NB4 (cell line): ENCODE measurements at regions not wholly inside any gene's neighbourhood (a gene's known extent, or its start where the extent isn't known, plus 50 kb on each side); places are given as distances from the start of the nearest gene placed in this dataset.
A peak's percentile ranks its signal among the peaks of the same experiment; 100 is the strongest.
"Not testable (repeated sequence)": the region's sequence is repeated elsewhere in the genome, so short reads cannot be mapped to it uniquely, and the experiment has no call there.

ENCODE experiments used
- DNase-seq: peaks from one replicate; pipeline ENCODE4 v3.0.0; 2010; ENCODE audit warnings: low read depth
- H3K4me3 ChIP-seq: one replicate; pipeline ENCODE4 v1.5.1; 2011; ENCODE audit warnings: mild to moderate bottlenecking, low read depth, low read length, moderate library complexity
- CTCF ChIP-seq: IDR thresholded peaks from one replicate; pipeline ENCODE4 v1.5.1; 2012; ENCODE audit warnings: low read depth, low read length
- MAX ChIP-seq: IDR thresholded peaks from 2 replicates; pipeline ENCODE4 v1.6.1; 2011; ENCODE audit warnings: low read depth, low read length
- MYC ChIP-seq: IDR thresholded peaks from 2 replicates; pipeline ENCODE4 v1.6.1; 2011; ENCODE audit warnings: low read depth, low read length
- POLR2A ChIP-seq: IDR thresholded peaks from 2 replicates; pipeline ENCODE4 v1.6.1; 2011; ENCODE audit warnings: mild to moderate bottlenecking; ENCODE audit not compliant: insufficient read length; ENCODE audit errors: extremely low read depth

GRCh38 chr12:100061814-100062213, 77.1 kb upstream of the ANKS1B start:
- no peak for TF ChIP-seq POLR2A
- no peak for TF ChIP-seq MYC
- TF ChIP-seq MAX, result no peak
- TF ChIP-seq CTCF, result no peak
- H3K4me3 ChIP-seq, result no peak overlapping the region
- no peak for DNase-seq

- DNase-seq, result peak; percentile 13
- TF ChIP-seq MYC (no peak), CTCF (no peak), MAX (no peak), POLR2A (no peak)
- H3K4me3 ChIP-seq, result no peak overlapping the region
Observed at GRCh38 chr12:100058482-100059029, 73.8 kb upstream of the ANKS1B start.

GRCh38 chr12:100046202-100046601, 61.5 kb upstream of the ANKS1B start:
- not testable (repeated sequence) for DNase-seq, H3K4me3 ChIP-seq

- TF ChIP-seq MYC, result no peak
- no peak for TF ChIP-seq CTCF
- TF ChIP-seq POLR2A, result no peak
- TF ChIP-seq MAX, result no peak
- no peak overlapping the region for H3K4me3 ChIP-seq
- no peak for DNase-seq
Observed at GRCh38 chr12:100044266-100044665, 59.5 kb upstream of the ANKS1B start.

GRCh38 chr12:100043631-100044030, 58.9 kb upstream of the ANKS1B start:
- H3K4me3 ChIP-seq, result no peak overlapping the region
- DNase-seq, result no peak
- TF ChIP-seq MYC (no peak), MAX (no peak)
